ENCODE measurements at regions not wholly inside any gene's neighbourhood (a gene's known extent, or its start where the extent isn't known, plus 50 kb on each side); places are given as distances from the start of the nearest gene placed in this dataset.

- no peak overlapping the region for H3K4me3 Mint-ChIP-seq
- peaks cover 2% of the 10 kb centered on the region for H3K27me3 Mint-ChIP-seq (ENCODE audit: low read depth)
- TF ChIP-seq, protein P1, sequence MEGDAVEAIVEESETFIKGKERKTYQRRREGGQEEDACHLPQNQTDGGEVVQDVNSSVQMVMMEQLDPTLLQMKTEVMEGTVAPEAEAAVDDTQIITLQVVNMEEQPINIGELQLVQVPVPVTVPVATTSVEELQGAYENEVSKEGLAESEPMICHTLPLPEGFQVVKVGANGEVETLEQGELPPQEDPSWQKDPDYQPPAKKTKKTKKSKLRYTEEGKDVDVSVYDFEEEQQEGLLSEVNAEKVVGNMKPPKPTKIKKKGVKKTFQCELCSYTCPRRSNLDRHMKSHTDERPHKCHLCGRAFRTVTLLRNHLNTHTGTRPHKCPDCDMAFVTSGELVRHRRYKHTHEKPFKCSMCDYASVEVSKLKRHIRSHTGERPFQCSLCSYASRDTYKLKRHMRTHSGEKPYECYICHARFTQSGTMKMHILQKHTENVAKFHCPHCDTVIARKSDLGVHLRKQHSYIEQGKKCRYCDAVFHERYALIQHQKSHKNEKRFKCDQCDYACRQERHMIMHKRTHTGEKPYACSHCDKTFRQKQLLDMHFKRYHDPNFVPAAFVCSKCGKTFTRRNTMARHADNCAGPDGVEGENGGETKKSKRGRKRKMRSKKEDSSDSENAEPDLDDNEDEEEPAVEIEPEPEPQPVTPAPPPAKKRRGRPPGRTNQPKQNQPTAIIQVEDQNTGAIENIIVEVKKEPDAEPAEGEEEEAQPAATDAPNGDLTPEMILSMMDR (IDR thresholded peaks at IDR 0.05; ENCODE audit: unreplicated experiment), result no peak
- DNase-seq (ENCODE audit: low spot score in 2 of 2, unreplicated experiment in 2 of 2), result no peak
- H3K9me3 Mint-ChIP-seq, result no peaks in the 10 kb centered on the region
- no peak overlapping the region for H3K27ac Mint-ChIP-seq
- no peaks in the 10 kb centered on the region for H3K36me3 Mint-ChIP-seq
- H3K4me1 Mint-ChIP-seq, result peaks cover 40% of the 10 kb centered on the region
Observed at GRCh38 chr6:6722195-6722594, 133.7 kb downstream of the LY86 start.

- Mint-ChIP-seq H3K27me3 (ENCODE audit: low read depth) (peaks cover 2% of the 10 kb centered on the region), H3K36me3 (no peaks in the 10 kb centered on the region), H3K4me1 (peaks cover 40% of the 10 kb centered on the region), H3K9me3 (no peaks in the 10 kb centered on the region), H3K4me3 (no peak overlapping the region), H3K27ac (peak overlapping the region; percentile 23)
- DNase-seq (ENCODE audit: low spot score in 2 of 2, unreplicated experiment in 2 of 2), result no peak
- TF ChIP-seq, protein P1 (IDR thresholded peaks at IDR 0.05; ENCODE audit: unreplicated experiment), result no peak
Observed at GRCh38 chr6:6723361-6723760, 134.8 kb downstream of the LY86 start.

DNA sequence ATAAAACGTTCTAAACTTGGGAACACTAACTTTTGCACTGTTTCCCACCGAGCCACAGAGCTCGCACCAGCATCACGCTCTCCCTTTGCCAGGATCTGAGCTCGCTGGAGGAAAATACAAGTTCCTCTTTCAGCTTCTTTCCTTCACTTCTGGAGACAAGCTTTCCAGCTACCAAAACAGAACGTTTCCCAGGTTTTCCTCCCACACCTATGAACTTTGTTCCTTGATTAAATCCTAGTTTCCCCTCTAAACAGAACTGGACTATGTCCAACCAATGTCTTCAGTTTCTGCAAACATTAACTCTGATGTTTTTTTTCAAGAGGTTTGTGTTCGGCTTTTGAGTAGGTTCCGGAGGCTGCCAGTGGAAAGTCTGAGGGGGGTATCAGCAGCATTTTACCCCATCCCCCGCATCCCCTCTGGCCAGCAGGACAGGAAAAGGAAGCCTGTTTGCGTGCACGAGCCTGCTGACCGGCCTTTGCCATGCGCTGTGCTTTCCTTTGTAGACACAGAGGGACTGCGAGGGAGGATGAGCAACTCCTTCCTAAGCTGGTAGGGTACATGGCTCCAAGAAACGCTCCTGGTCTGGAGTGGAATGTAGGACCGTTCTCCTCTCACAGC, 135.5 kb downstream of the LY86 start:
- TF ChIP-seq, protein P1 (IDR thresholded peaks at IDR 0.05; ENCODE audit: unreplicated experiment), result no peak
- Mint-ChIP-seq H3K27ac (peak overlapping the region; percentile 90), H3K4me3 (peak overlapping the region; percentile 56)

DNA sequence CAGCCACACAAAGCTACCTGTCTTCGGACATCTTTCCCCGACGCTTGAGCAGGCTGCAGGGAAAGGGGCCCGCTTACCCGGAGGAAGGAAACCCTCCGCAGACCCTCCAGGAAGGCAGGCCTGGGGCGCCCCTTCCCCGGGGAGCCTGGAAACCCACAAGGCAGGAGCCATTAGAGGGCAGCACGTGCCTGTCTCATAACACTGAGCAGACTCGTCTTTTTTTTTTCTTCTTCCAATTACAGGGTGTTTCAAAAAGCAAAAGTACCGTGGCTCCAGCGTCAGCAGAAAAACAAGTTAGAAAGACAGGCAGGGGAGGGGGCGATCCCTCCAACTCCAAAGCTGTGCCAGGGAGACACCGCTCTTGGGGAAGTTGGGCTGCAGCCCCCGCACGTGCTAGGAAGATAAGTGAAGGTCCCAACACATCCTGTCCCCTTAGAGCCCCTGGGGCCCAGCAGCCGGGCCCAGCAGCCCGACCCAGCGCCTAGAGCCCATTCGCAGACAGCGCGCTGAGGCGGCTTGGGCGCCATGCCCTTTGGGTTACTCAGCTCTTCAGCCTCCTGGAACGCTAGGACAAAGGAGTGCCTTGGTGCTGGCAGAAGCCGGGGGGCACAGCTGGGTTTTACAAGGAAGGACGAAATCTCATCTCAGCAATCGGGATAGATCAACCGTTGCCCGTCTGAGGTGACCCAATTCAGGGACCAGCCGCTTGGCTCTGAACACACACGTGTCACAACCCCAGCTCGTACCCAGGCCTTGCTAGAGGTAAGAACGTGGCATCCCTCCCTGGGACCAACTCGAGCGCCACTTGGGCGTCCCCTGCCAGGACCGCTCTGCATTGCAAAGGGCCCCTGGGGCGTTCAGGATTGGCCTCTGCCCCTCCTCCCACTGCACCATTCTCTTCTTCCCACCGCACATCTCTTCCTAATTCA, 136.3 kb downstream of the LY86 start:
- Mint-ChIP-seq H3K27me3 (ENCODE audit: low read depth) (peaks cover 2% of the 10 kb centered on the region), H3K4me3 (peak overlapping the region; percentile 56), H3K4me1 (peaks cover 40% of the 10 kb centered on the region), H3K9me3 (no peaks in the 10 kb centered on the region), H3K36me3 (no peaks in the 10 kb centered on the region), H3K27ac (peak overlapping the region; percentile 90)
- TF ChIP-seq, protein P1 (IDR thresholded peaks at IDR 0.05; ENCODE audit: unreplicated experiment), result no peak
- peak; percentile 52 to 80 for DNase-seq (ENCODE audit: low spot score in 2 of 2, unreplicated experiment in 2 of 2)

More for the DNA sequence above, 135.5 kb downstream of the LY86 start:
- Mint-ChIP-seq H3K36me3 (no peaks in the 10 kb centered on the region), H3K9me3 (no peaks in the 10 kb centered on the region), H3K4me1 (peaks cover 40% of the 10 kb centered on the region), H3K27me3 (ENCODE audit: low read depth) (peaks cover 2% of the 10 kb centered on the region)
- peak in 1 of 2 experiments; percentile 45 for DNase-seq (ENCODE audit: low spot score in 2 of 2, unreplicated experiment in 2 of 2)

DNA sequence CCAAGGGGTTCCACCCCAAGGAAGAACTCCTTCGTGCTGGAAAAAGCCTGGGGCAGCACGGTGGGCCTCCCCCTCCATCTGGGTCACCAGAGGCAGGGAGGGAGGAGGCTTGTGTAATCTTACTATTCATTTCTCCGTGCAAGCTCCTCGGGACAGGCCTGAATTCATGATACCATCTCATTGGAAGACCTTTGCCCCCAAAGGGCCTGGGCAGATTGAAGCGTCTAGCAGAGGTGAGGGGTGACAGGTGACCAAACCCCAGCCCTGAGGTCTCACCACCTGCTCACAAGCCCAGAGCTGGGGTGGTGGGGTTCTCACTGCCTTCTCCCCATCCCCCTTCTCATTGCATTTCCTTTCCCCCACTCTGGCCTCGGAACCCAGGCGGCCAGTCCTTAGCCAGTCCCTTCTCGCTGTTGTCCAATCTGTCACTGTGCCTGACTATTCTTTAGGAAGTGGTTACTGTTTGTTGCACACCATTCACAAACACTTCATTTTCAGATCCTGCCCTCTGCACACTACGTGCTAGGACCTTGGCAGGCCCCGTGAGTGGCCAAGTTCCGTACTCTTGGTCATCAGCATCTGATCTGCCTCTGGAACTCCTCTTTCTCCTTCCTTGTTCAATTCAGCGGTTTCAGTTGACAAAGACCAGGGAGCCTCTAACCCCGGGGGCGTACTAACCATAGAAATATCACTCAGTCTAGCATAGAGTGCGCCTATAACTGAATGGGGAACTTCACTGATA, 137.1 kb downstream of the LY86 start:
- H3K27ac Mint-ChIP-seq, result peak overlapping the region; percentile 41
- no peak for DNase-seq (ENCODE audit: low spot score in 2 of 2, unreplicated experiment in 2 of 2)
- peaks cover 40% of the 10 kb centered on the region for H3K4me1 Mint-ChIP-seq
- H3K27me3 Mint-ChIP-seq (ENCODE audit: low read depth), result peaks cover 2% of the 10 kb centered on the region
- TF ChIP-seq, protein P1 (IDR thresholded peaks at IDR 0.05; ENCODE audit: unreplicated experiment), result no peak
- no peaks in the 10 kb centered on the region for H3K36me3 Mint-ChIP-seq
- H3K9me3 Mint-ChIP-seq, result no peaks in the 10 kb centered on the region
- peak overlapping the region; percentile 25 for H3K4me3 Mint-ChIP-seq
